ENCODE measurements at regions not wholly inside any gene's neighbourhood (a gene's known extent, or its start where the extent isn't known, plus 50 kb on each side); places are given as distances from the start of the nearest gene placed in this dataset.

DNA sequence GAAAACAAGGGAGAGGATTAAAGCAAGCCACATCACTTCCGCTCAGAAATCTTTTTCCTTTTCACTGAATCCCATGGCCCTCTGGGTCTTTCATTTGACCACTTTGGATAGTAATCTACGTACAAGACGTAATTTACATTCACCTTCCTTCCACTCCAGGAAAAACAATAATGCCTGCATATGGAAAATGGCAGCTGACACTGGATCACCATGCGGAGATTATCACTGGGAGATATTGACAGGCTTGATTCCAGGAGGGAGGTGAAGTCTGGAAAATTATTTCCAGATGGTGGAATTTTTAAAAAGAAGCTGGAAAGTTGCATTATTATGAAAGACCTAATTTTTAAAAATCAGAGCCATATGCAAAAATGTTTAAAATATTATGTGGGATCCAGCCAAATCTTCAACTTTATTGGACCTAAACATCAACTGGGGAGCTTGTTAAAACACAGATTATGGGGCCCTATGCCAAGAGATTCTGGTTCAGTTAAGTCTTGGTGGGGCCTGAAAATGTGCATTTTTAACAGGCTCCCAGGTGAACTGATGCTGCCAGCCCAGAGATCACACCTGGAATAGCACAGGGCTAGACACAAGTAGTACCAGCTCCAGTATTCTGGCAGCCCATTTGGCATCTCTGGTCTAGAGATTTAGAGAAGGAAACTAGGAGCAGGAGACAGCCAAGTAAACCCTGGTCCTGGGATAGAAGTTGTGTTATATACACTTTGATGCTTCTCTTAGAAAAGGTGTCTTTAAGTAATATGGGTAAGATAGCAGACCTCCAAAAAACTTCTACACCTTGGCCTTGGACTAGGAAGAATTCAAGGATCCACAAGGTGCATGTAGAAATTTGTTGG is 290.3 kb upstream of the LDB2 start:
- Histone ChIP-seq H3K4me3 (no peak overlapping the region), H3K27ac (no peak overlapping the region), H3K27me3 (no peaks in the 10 kb centered on the region), H3K4me1 (replicated peaks in 1 of 2) (no peaks in the 10 kb centered on the region), H3K9me3 (replicated peaks in 1 of 3) (no peaks in the 10 kb centered on the region), H3K36me3 (replicated peaks in 1 of 2) (no peaks in the 10 kb centered on the region)
- TF ChIP-seq POLR2A (IDR thresholded peaks at IDR 0.05), result no peak
- TF ChIP-seq, protein P1, sequence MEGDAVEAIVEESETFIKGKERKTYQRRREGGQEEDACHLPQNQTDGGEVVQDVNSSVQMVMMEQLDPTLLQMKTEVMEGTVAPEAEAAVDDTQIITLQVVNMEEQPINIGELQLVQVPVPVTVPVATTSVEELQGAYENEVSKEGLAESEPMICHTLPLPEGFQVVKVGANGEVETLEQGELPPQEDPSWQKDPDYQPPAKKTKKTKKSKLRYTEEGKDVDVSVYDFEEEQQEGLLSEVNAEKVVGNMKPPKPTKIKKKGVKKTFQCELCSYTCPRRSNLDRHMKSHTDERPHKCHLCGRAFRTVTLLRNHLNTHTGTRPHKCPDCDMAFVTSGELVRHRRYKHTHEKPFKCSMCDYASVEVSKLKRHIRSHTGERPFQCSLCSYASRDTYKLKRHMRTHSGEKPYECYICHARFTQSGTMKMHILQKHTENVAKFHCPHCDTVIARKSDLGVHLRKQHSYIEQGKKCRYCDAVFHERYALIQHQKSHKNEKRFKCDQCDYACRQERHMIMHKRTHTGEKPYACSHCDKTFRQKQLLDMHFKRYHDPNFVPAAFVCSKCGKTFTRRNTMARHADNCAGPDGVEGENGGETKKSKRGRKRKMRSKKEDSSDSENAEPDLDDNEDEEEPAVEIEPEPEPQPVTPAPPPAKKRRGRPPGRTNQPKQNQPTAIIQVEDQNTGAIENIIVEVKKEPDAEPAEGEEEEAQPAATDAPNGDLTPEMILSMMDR (IDR thresholded peaks at IDR 0.05), result no peak
- DNase-seq, result no peak
- intact Hi-C loops (cut with DNase I), result no loop called here
- 82 to 88% (median 85%) methylated on average over 4 of the region's 4 CpGs for WGBS, 4 donors

DNA sequence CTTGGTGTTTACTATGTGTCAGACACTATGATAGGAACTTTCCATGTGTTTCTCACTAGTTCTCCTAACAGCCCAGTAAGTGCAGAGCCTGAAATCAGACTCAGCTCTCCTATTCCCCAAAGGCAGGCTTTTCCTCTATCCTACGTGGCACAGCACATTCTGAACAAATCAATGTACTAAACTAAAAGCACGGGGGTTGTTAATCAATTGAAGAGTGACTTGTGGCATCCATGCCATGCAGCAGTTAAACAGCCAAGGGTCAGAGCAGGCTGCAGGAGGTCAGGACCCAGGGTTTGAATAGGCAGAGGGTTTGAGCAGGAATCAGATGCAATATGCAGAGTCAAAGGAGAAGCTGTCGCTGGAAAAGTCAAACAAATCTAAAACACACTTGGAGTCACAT is 289.7 kb upstream of the LDB2 start:
- Histone ChIP-seq H3K9me3 (replicated peaks in 1 of 3) (no peaks in the 10 kb centered on the region), H3K36me3 (replicated peaks in 1 of 2) (no peaks in the 10 kb centered on the region), H3K27ac (no peak overlapping the region), H3K4me3 (no peak overlapping the region), H3K4me1 (replicated peaks in 1 of 2) (no peaks in the 10 kb centered on the region), H3K27me3 (no peaks in the 10 kb centered on the region)
- intact Hi-C loops (cut with DNase I), result no loop called here
- WGBS, 4 donors, result 35 to 54% (median 45%) methylated on average over 2 to 3 of the region's 3 CpGs
- TF ChIP-seq, protein P1 (IDR thresholded peaks at IDR 0.05), result no peak
- no peak for TF ChIP-seq POLR2A (IDR thresholded peaks at IDR 0.05)
- DNase-seq, result no peak

DNA sequence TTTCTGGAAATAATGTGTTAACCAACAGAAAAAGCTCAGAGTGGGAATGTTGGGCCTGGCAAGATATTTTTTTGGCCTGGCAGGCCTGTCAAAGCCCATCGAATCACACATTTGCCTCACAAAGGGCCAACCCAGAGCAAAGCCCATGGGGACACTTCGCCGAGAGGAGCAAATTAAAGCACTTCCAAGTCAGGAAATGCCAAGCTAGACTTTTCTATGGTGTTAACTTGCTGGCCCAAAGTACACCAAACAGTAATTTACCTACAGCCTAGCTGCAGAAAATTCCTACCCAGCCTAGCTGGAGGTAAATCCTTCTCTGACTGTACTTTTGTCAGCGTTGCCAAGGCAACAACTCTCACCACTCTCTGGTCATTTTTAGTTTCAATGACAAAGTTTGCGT is 288.6 kb upstream of the LDB2 start:
- DNase-seq, result no peak
- intact Hi-C loops (cut with DNase I), result no loop called here
- H3K4me1 ChIP-seq (replicated peaks in 1 of 2), result no peaks in the 10 kb centered on the region
- no peaks in the 10 kb centered on the region for H3K36me3 ChIP-seq (replicated peaks in 1 of 2)
- H3K9me3 ChIP-seq (replicated peaks in 1 of 3), result no peaks in the 10 kb centered on the region
- H3K4me3 ChIP-seq, result no peak overlapping the region
- WGBS, 4 donors, result 72 to 90% (median 82%) methylated on average over 5 of the region's 5 CpGs
- TF ChIP-seq, protein P1 (IDR thresholded peaks at IDR 0.05), result no peak
- TF ChIP-seq POLR2A (IDR thresholded peaks at IDR 0.05), result no peak
- no peaks in the 10 kb centered on the region for H3K27me3 ChIP-seq
- H3K27ac ChIP-seq, result no peak overlapping the region

DNA sequence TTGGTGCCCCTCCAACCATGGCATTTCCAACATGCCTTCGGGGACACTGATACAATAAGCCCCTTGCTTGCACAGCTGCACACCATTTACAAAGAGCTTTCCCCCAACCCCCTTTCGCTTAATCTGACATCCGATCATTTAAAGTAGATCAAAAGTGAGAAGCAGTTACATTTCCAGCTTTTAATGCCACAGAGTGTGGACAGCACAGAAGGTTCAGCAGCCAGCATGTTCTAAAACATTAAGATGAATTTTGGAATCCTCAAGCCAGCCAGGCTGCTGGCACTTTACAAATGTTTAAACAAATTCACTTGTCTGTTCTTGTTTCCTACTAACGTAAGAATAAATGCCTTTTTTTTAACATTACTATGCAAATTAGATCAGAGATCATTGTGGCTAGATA is 284.4 kb upstream of the LDB2 start:
- no peak for TF ChIP-seq POLR2A (IDR thresholded peaks at IDR 0.05)
- TF ChIP-seq, protein P1 (IDR thresholded peaks at IDR 0.05), result no peak
- no peaks in the 10 kb centered on the region for H3K27me3 ChIP-seq
- no peak overlapping the region for H3K4me3 ChIP-seq
- no peak overlapping the region for H3K27ac ChIP-seq
- DNase-seq, result no peak
- H3K4me1 ChIP-seq (replicated peaks in 1 of 2), result no peaks in the 10 kb centered on the region
- intact Hi-C loops (cut with DNase I), result no loop called here
- WGBS, 4 donors, result 72 to 81% (median 77%) methylated on average over 4 of the region's 4 CpGs
- no peaks in the 10 kb centered on the region for H3K36me3 ChIP-seq (replicated peaks in 1 of 2)
- no peaks in the 10 kb centered on the region for H3K9me3 ChIP-seq (replicated peaks in 1 of 3)
